RWPE2 (cell line): ENCODE measurements at regions not wholly inside any gene's neighbourhood (a gene's known extent, or its start where the extent isn't known, plus 50 kb on each side); places are given as distances from the start of the nearest gene placed in this dataset.

ENCODE experiments used
- ATAC-seq: fragments of 200-7000 bp; cut with Tn5 transposase; 3 replicates; pipeline ENCODE4 v1.9.1; 2021; ENCODE audit warnings: low read depth
- DNase-seq: peaks from one replicate; pipeline ENCODE4 v3.0.0-alpha.2; 2020; ENCODE audit warnings: low spot score
- H3K27ac ChIP-seq: fragments of 450-650 bp; 2 replicates; pipeline ENCODE4 v1.5.1; 2017; ENCODE audit warnings: mild to moderate bottlenecking; ENCODE audit not compliant: poor library complexity, severe bottlenecking
- H3K27me3 ChIP-seq: fragments of 250-450 bp; sonication (Bioruptor Pico); 2 replicates; pipeline ENCODE4 v1.5.1; 2021; ENCODE audit warnings: mild to moderate bottlenecking, moderate library complexity; ENCODE audit not compliant: insufficient read depth, poor library complexity, severe bottlenecking
- H3K36me3 ChIP-seq: fragments of 250-450 bp; sonication (Bioruptor Pico); 2 replicates; pipeline ENCODE4 v1.5.1; 2020; ENCODE audit warnings: low read depth, mild to moderate bottlenecking, moderate library complexity
- H3K4me1 ChIP-seq: fragments of 250-450 bp; sonication (Bioruptor Pico); 2 replicates; pipeline ENCODE4 v1.5.1; 2021; ENCODE audit warnings: mild to moderate bottlenecking, moderate library complexity; ENCODE audit not compliant: insufficient read depth, poor library complexity, severe bottlenecking
- H3K4me3 ChIP-seq: fragments of 250-450 bp; sonication (Bioruptor Pico); 2 replicates; pipeline ENCODE4 v1.5.1; 2021; ENCODE audit warnings: mild to moderate bottlenecking, moderate library complexity; ENCODE audit not compliant: severe bottlenecking
- H3K9me3 ChIP-seq: fragments of 250-450 bp; sonication (Bioruptor Pico); 2 replicates; pipeline ENCODE4 v1.5.1; 2021; ENCODE audit warnings: mild to moderate bottlenecking, moderate library complexity; ENCODE audit not compliant: severe bottlenecking
- TF ChIP-seq, protein P1 (sequence below): fragments of 450-650 bp; IDR thresholded peaks from one replicate; pipeline ENCODE4 v1.5.1; 2017; ENCODE audit warnings: mild to moderate bottlenecking, moderate library complexity; ENCODE audit not compliant: poor library complexity, severe bottlenecking

DNA sequence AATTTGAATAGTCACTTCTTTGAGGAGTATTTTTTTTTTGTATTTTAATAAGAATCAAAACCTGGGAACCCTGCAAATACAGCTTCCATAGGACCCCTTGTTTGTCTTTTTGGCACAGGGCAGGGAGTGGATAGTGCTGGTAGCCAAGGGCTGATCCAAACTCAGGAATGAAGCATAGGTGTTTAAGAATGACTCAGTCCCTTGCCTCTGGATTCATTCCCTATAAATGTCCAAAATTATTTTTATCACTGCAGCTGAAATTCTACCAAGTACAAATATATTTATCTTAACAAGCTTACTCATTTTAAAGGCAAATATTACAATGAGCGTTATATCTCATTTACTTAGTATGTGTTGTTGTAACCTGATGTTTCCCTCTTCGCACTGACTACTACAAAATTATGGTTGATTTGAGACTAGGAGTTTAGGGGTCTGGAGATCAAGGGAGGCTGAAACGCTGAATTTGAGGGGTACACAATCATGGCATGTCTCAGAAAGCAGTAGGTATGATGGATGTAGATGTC is 278.6 kb upstream of the LYPLAL1 start:
- Histone ChIP-seq H3K4me1 (no peaks in the 10 kb centered on the region), H3K27me3 (no peaks in the 10 kb centered on the region), H3K27ac (no peak overlapping the region), H3K36me3 (no peaks in the 10 kb centered on the region), H3K4me3 (no peak overlapping the region), H3K9me3 (no peaks in the 10 kb centered on the region)
- TF ChIP-seq, protein P1, sequence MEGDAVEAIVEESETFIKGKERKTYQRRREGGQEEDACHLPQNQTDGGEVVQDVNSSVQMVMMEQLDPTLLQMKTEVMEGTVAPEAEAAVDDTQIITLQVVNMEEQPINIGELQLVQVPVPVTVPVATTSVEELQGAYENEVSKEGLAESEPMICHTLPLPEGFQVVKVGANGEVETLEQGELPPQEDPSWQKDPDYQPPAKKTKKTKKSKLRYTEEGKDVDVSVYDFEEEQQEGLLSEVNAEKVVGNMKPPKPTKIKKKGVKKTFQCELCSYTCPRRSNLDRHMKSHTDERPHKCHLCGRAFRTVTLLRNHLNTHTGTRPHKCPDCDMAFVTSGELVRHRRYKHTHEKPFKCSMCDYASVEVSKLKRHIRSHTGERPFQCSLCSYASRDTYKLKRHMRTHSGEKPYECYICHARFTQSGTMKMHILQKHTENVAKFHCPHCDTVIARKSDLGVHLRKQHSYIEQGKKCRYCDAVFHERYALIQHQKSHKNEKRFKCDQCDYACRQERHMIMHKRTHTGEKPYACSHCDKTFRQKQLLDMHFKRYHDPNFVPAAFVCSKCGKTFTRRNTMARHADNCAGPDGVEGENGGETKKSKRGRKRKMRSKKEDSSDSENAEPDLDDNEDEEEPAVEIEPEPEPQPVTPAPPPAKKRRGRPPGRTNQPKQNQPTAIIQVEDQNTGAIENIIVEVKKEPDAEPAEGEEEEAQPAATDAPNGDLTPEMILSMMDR: no peak
- ATAC-seq (no peak), DNase-seq (no peak)

DNA sequence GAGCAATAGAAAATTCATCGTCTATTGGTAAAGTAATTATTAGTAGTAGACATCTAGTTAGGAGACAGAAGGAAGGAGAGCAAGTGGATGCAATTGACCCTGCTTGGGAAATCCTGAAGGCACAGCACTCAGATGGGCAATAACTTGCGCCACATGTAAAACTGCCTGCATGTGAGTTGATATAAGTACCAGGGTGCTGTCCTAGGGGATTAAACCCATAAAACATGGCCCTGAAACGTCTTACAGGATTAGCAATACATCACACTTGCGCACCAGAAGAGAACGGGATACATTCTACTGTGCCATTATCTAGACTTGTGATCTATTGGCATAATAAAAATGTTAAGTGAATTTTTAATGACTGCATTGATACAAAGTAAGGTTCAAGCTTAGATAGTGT is 277.5 kb upstream of the LYPLAL1 start:
- DNase-seq (no peak), ATAC-seq (no peak)
- Histone ChIP-seq H3K27ac (no peak overlapping the region), H3K27me3 (no peaks in the 10 kb centered on the region), H3K36me3 (no peaks in the 10 kb centered on the region), H3K4me1 (no peaks in the 10 kb centered on the region), H3K9me3 (no peaks in the 10 kb centered on the region), H3K4me3 (no peak overlapping the region)
- TF ChIP-seq, protein P1: no peak

DNA sequence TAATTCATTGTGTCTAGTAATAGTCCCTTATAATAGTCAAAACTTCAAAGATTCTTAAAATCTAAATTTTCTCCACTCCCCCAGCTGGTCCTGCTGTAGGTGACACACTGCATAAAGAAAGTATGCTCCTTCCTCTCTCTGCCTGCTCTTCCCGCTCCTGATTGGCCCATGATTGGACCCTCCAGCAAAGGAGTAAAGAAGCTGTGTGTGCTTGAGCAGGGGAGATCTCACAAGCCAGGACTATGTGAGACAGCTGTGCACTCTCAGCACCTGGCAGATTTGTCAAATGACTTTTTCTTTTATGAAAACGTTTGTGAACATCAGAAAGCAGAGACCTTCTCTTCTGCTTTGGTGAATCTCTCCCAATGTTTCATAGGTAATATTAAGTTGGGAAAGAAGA is 274.8 kb upstream of the LYPLAL1 start:
- H3K9me3 ChIP-seq: no peaks in the 10 kb centered on the region
- no peaks in the 10 kb centered on the region for H3K4me1 ChIP-seq
- no peak overlapping the region for H3K4me3 ChIP-seq
- no peak for DNase-seq
- no peaks in the 10 kb centered on the region for H3K27me3 ChIP-seq
- no peaks in the 10 kb centered on the region for H3K36me3 ChIP-seq
- no peak for ATAC-seq
- TF ChIP-seq, protein P1: no peak
- no peak overlapping the region for H3K27ac ChIP-seq

DNA sequence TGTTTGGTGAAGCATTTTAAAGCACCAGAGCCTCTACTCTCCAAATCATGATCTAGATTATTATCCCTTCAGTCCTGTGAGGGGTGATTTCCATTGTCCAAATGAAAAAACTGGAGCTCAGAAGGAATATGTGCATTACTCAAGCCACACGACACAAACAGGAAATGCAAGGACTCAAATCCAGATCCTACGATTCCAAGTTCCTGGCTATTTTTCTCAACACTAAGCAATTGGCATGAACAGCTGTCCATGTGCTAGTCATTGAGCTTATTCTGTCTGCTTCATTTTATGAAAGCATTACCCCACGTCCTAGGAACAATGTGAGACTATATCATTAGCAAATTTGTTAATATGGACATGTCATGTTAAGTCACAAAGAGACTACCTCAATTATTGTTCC is 273.1 kb upstream of the LYPLAL1 start:
- ATAC-seq (no peak), DNase-seq (no peak)
- TF ChIP-seq, protein P1: no peak
- no peak overlapping the region for H3K27ac ChIP-seq
- H3K4me1 ChIP-seq: no peaks in the 10 kb centered on the region
- no peak overlapping the region for H3K4me3 ChIP-seq
- H3K9me3 ChIP-seq: no peaks in the 10 kb centered on the region
- H3K27me3 ChIP-seq: no peaks in the 10 kb centered on the region
- no peaks in the 10 kb centered on the region for H3K36me3 ChIP-seq

DNA sequence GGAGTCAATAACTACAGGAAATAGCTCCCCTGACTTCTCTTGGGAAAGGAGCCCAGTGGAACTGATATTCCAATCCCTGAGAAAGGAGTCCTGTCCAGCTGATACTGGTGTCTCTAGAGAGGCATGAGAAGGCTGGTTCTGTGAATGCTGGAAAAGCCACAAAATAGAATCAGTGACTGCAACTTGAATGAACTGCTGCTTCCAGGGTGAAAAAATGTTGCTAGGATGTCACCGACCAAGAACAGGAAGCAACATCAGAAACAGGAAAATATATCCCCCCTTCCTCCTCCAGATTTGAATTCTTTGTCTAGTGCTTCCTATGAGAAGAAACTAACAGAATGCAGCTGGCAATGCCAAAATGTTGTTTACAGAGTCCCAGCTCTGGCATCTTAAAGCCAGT is 269.3 kb upstream of the LYPLAL1 start:
- H3K9me3 ChIP-seq: no peaks in the 10 kb centered on the region
- no peak overlapping the region for H3K27ac ChIP-seq
- H3K27me3 ChIP-seq: no peaks in the 10 kb centered on the region
- ATAC-seq (no peak), DNase-seq (no peak)
- TF ChIP-seq, protein P1: no peak
- H3K4me3 ChIP-seq: no peak overlapping the region
- H3K4me1 ChIP-seq: no peaks in the 10 kb centered on the region
- H3K36me3 ChIP-seq: no peaks in the 10 kb centered on the region
